HFFc6 (cell line): ENCODE measurements at regions not wholly inside any gene's neighbourhood (a gene's known extent, or its start where the extent isn't known, plus 50 kb on each side); places are given as distances from the start of the nearest gene placed in this dataset.

Source experiments
- DNase-seq: peaks from one replicate; pipeline ENCODE4 v3.0.0-alpha.2; 2018
- H3K27ac Mint-ChIP-seq: 2 replicates; pipeline ENCODE4 v1.8.0; 2020; ENCODE audit warnings: mild to moderate bottlenecking, mixed read lengths
- H3K27me3 Mint-ChIP-seq: 2 replicates; pipeline ENCODE4 v1.8.0; 2021; ENCODE audit warnings: mild to moderate bottlenecking, moderate library complexity, mixed read lengths; ENCODE audit not compliant: insufficient read depth
- H3K36me3 Mint-ChIP-seq: 2 replicates; pipeline ENCODE4 v1.8.0; 2021; ENCODE audit warnings: low read depth, mixed read lengths
- H3K4me1 Mint-ChIP-seq: 2 replicates; pipeline ENCODE4 v1.8.0; 2020; ENCODE audit warnings: low read depth, mixed read lengths
- H3K4me3 Mint-ChIP-seq: 2 replicates; pipeline ENCODE4 v1.8.0; 2020; ENCODE audit warnings: mild to moderate bottlenecking, moderate library complexity, mixed read lengths
- H3K9me3 Mint-ChIP-seq: 2 replicates; pipeline ENCODE4 v1.8.0; 2020; ENCODE audit warnings: mild to moderate bottlenecking, mixed read lengths
- TF ChIP-seq, protein P1 (sequence below): fragments of 200-600 bp; sonication (generic); IDR thresholded peaks from 2 replicates; pipeline ENCODE4 v1.5.0; 2021; ENCODE audit warnings: antibody characterized with exemption, mild to moderate bottlenecking

- no peaks in the 10 kb centered on the region for H3K9me3 Mint-ChIP-seq
- H3K36me3 Mint-ChIP-seq: no peaks in the 10 kb centered on the region
- peaks cover 4% of the 10 kb centered on the region; the same call in 1 of the 2 replicates for H3K27me3 Mint-ChIP-seq
- TF ChIP-seq, protein P1, sequence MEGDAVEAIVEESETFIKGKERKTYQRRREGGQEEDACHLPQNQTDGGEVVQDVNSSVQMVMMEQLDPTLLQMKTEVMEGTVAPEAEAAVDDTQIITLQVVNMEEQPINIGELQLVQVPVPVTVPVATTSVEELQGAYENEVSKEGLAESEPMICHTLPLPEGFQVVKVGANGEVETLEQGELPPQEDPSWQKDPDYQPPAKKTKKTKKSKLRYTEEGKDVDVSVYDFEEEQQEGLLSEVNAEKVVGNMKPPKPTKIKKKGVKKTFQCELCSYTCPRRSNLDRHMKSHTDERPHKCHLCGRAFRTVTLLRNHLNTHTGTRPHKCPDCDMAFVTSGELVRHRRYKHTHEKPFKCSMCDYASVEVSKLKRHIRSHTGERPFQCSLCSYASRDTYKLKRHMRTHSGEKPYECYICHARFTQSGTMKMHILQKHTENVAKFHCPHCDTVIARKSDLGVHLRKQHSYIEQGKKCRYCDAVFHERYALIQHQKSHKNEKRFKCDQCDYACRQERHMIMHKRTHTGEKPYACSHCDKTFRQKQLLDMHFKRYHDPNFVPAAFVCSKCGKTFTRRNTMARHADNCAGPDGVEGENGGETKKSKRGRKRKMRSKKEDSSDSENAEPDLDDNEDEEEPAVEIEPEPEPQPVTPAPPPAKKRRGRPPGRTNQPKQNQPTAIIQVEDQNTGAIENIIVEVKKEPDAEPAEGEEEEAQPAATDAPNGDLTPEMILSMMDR: no peak
- no peak overlapping the region for H3K27ac Mint-ChIP-seq
- no peak for DNase-seq
- peaks cover 8% of the 10 kb centered on the region for H3K4me1 Mint-ChIP-seq
- H3K4me3 Mint-ChIP-seq: no peak overlapping the region
Measured at GRCh38 chr2:151156431-151156830, 105.2 kb downstream of the RBM43 start.

DNA sequence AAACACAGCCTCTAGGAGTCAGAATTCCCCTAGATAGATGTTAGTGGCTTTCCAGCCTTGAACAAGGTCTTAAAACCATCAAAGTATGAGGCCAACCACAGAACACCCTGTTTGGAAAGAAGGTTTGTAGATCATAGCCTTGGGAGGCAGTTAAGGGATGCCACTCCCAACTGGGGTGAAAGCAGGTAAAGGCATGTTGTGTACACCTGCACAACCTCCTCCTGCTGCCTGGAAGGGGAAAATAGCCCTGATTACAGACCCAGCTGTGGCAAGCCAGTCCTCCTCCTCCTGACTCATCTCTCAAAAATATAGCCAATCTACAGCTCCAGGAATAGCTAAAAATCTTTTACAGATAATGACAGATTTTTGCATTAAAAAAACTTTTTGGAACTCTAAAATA lies 108.1 kb downstream of the RBM43 start:
- H3K4me1 Mint-ChIP-seq: peaks cover 8% of the 10 kb centered on the region
- H3K27ac Mint-ChIP-seq: no peak overlapping the region
- no peak for DNase-seq
- TF ChIP-seq, protein P1: no peak
- no peaks in the 10 kb centered on the region for H3K9me3 Mint-ChIP-seq
- H3K27me3 Mint-ChIP-seq: peaks cover 4% of the 10 kb centered on the region; the same call in 1 of the 2 replicates
- H3K36me3 Mint-ChIP-seq: no peaks in the 10 kb centered on the region
- H3K4me3 Mint-ChIP-seq: no peak overlapping the region

DNA sequence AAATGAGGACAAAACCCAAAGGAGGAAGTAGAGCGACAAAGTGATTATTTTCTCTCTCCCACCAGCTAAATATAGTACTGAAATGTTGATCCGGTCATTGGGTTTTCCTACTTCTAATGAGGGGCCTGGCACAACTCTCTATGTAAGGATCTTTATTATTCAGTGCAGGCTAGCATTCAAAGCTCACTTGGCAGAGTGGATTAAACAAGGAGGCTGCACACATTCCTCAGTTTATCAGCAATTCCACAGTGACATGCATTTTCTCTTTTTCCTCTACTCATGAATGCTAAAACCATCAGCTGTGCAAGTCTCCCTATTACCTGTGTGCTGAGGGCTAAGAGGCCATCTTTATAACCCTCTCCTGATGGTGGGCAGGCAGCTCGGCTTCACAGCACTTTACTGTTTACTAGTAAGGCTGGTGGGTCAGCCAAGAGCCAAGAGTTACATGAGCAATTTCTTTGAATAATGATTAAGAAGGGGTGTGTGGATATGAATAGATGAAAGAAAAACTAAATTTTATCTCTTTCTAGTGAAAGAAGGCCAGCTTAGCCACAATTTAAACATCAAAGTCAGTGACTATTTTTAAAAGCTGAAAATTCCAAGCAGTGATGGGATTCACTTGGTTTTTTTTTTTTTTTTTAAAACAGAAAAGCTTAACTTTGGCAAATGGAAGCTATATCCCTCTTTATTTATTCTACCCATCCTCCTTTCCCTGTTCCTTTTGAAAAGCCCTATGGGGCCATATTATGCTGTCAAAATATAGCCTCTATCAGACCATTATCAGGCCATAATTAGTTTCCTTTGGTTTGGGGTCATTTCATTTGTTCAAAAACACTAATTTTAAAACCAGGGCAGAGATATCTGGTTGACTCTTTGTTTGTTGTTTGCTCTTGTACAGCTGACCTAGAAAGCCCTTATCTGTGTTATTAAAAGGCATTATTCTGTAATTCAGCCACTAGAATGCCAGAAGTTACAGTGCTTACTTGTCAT lies 111.0 kb downstream of the RBM43 start:
- Mint-ChIP-seq H3K4me3 (no peak overlapping the region), H3K9me3 (no peaks in the 10 kb centered on the region), H3K27me3 (peaks cover 4% of the 10 kb centered on the region; the same call in 1 of the 2 replicates), H3K36me3 (no peaks in the 10 kb centered on the region), H3K27ac (no peak overlapping the region), H3K4me1 (no peaks in the 10 kb centered on the region; the same call in 1 of the 2 replicates)
- no peak for DNase-seq
- TF ChIP-seq, protein P1: no peak

DNA sequence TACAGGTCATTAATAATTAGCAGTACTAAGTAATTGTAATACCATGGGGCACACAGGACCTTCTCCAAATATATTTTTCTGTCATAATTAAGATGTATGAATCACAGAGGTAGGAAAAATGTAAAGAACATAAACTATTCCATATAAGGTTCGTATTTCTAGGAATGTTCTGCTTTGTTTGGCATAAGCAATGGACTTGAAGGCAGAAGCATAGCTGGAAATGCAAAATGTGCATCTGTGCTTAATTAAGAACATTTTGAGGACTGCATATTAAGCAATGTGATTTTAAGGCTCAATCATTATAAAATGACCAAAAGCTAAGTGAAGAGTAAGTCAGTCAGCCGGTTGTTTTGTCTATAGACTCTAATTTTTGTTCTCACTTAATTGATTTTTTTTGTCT lies 123.2 kb downstream of the RBM43 start:
- H3K36me3 Mint-ChIP-seq: no peaks in the 10 kb centered on the region
- TF ChIP-seq, protein P1: no peak
- H3K4me1 Mint-ChIP-seq: 0 out of 2 replicates have a peak, but pooled peaks cover 7% of the 10 kb centered on the region
- no peak overlapping the region for H3K4me3 Mint-ChIP-seq
- no peaks in the 10 kb centered on the region for H3K9me3 Mint-ChIP-seq
- H3K27me3 Mint-ChIP-seq: no peaks in the 10 kb centered on the region; the same call in 1 of the 2 replicates
- no peak for DNase-seq
- no peak overlapping the region for H3K27ac Mint-ChIP-seq

GRCh38 chr2:151137526-151137925 lies 124.1 kb downstream of the RBM43 start:
- H3K27ac Mint-ChIP-seq: no peak overlapping the region
- DNase-seq: no peak

More at GRCh38 chr2:151137526-151137925, 124.1 kb downstream of the RBM43 start:
- Mint-ChIP-seq H3K27me3 (no peaks in the 10 kb centered on the region; the same call in 1 of the 2 replicates), H3K4me1 (peaks cover 10% of the 10 kb centered on the region; the same call in 1 of the 2 replicates), H3K4me3 (no peak overlapping the region), H3K9me3 (no peaks in the 10 kb centered on the region), H3K36me3 (no peaks in the 10 kb centered on the region)
- TF ChIP-seq, protein P1: no peak
